ENCODE measurements at regions not wholly inside any gene's neighbourhood (a gene's known extent, or its start where the extent isn't known, plus 50 kb on each side); places are given as distances from the start of the nearest gene placed in this dataset.

GRCh38 chr5:56585999-56586691 is 229.2 kb upstream of the MAP3K1 start:
- no peak for DNase-seq

- DNase-seq: no peak
Observed at GRCh38 chr5:56585461-56585860, 229.9 kb upstream of the MAP3K1 start.

- DNase-seq: no peak
Observed at GRCh38 chr5:56581426-56581825, 233.9 kb upstream of the MAP3K1 start.

GRCh38 chr5:56580864-56581263 is 234.5 kb upstream of the MAP3K1 start:
- no peak for DNase-seq

GRCh38 chr5:56575821-56576220 is 239.5 kb upstream of the MAP3K1 start:
- no peak for DNase-seq

GRCh38 chr5:56574778-56575177 is 240.6 kb upstream of the MAP3K1 start:
- no peak for DNase-seq

GRCh38 chr5:56569566-56569965 is 245.8 kb upstream of the MAP3K1 start:
- DNase-seq: no peak

- no peak for DNase-seq
Observed at GRCh38 chr5:56569076-56569475, 246.3 kb upstream of the MAP3K1 start.

GRCh38 chr5:56567278-56567677 is 248.1 kb upstream of the MAP3K1 start:
- DNase-seq: no peak

- DNase-seq: no peak
Observed at GRCh38 chr5:56566374-56567249, 248.7 kb upstream of the MAP3K1 start.

- no peak for DNase-seq
Observed at GRCh38 chr5:56565644-56566043, 249.7 kb upstream of the MAP3K1 start.

GRCh38 chr5:56565283-56565615 is 250.1 kb upstream of the MAP3K1 start:
- DNase-seq: no peak

- DNase-seq: no peak
Observed at GRCh38 chr5:56564541-56565282, 250.6 kb upstream of the MAP3K1 start.

- no peak for DNase-seq
Observed at GRCh38 chr5:56561455-56561854, 253.9 kb upstream of the MAP3K1 start.

- DNase-seq: no peak
Observed at GRCh38 chr5:56558131-56558745, 257.1 kb upstream of the MAP3K1 start.

GRCh38 chr5:56557198-56557597 is 258.2 kb upstream of the MAP3K1 start:
- no peak for DNase-seq

GRCh38 chr5:56552612-56553268 is 262.6 kb upstream of the MAP3K1 start:
- no peak for DNase-seq

- no peak for DNase-seq
Observed at GRCh38 chr5:56550227-56550626, 265.1 kb upstream of the MAP3K1 start.

- no peak for DNase-seq
Observed at GRCh38 chr5:56549096-56549886, 266.1 kb upstream of the MAP3K1 start.

GRCh38 chr5:56545016-56545415 is 270.3 kb upstream of the MAP3K1 start:
- DNase-seq: no peak

- no peak for DNase-seq
Observed at GRCh38 chr5:56543441-56544388, 271.6 kb upstream of the MAP3K1 start.

Data from activated effector memory CD4-positive, alpha-beta T cell treated with Interleukin-2 at 50 U/mL for 16 hours (primary cell).